ENCODE measurements at regions not wholly inside any gene's neighbourhood (a gene's known extent, or its start where the extent isn't known, plus 50 kb on each side); places are given as distances from the start of the nearest gene placed in this dataset.

DNA sequence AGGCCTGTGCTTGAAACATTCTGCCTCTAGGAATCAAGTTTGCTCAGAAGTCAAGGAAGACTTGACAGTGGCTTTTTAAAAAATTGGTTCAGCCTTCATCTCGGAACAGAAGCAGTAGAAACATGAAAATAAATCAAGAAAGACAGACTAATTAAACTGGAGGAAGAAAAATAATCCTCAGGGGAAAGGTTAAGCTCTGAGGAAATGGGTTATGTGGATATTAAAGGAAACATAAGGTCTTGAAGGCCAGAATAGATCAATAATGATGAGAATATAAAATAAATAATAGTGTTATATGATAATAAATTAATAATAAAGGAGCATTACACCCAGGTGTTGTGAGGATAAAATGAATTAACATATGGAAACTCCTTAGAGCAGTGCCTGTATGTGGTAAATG, 121.7 kb downstream of the GPR63 start:
- TF ChIP-seq, protein P1, sequence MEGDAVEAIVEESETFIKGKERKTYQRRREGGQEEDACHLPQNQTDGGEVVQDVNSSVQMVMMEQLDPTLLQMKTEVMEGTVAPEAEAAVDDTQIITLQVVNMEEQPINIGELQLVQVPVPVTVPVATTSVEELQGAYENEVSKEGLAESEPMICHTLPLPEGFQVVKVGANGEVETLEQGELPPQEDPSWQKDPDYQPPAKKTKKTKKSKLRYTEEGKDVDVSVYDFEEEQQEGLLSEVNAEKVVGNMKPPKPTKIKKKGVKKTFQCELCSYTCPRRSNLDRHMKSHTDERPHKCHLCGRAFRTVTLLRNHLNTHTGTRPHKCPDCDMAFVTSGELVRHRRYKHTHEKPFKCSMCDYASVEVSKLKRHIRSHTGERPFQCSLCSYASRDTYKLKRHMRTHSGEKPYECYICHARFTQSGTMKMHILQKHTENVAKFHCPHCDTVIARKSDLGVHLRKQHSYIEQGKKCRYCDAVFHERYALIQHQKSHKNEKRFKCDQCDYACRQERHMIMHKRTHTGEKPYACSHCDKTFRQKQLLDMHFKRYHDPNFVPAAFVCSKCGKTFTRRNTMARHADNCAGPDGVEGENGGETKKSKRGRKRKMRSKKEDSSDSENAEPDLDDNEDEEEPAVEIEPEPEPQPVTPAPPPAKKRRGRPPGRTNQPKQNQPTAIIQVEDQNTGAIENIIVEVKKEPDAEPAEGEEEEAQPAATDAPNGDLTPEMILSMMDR (conservative IDR thresholded peaks at IDR 0.05; ENCODE audit: low read length), result no peak
- no peak for TF ChIP-seq EZH2phosphoT487 (IDR thresholded peaks at IDR 0.05; ENCODE audit: borderline replicate concordance, low read depth, low read length)

Measured in OCI-LY7 (cell line).